ENCODE measurements at regions not wholly inside any gene's neighbourhood (a gene's known extent, or its start where the extent isn't known, plus 50 kb on each side); places are given as distances from the start of the nearest gene placed in this dataset.
"Not testable (repeated sequence)": the region's sequence is repeated elsewhere in the genome, so short reads cannot be mapped to it uniquely, and the experiment has no call there.

DNA sequence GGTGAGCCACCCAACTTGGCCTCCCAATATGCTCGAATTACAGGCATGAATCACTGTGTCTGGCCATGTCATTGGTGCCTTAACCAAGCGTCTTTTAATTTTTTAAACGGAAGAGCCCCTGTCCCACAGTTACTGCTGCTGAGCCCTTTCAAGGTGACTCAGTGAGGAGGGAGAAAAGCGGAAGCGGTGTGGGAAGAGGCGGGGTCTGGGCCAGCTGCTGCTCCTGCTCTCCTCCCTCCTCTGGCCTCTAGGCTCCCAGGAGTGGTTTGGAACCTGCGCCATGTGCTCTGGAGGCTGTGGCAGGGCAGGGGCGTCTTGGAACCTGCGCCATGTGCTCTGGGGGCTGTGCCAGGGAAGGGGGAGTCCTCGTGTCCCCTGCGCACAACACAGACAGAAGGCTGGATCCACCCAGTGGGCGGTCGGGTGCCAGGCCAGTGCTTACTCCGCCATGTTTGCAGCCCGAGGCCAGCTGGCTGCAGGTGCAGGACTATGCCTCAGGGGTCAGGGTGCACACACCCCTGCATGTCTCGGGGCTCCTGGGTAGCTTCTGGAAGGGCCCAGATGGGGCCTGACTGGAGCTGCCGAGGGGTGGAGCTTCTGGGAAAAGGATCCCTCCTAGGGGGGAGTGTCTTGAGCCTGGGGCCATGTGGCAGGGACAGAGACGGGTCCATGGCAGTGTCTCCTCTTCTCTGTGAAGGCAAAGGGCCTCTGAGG is 171.8 kb downstream of the ADRA2C start:
- TF ChIP-seq EZH2 (IDR thresholded peaks at IDR 0.05; ENCODE audit: borderline replicate concordance, low read depth, low read length, poor library complexity, severe bottlenecking) = not testable (repeated sequence)
- TF ChIP-seq, protein P1, sequence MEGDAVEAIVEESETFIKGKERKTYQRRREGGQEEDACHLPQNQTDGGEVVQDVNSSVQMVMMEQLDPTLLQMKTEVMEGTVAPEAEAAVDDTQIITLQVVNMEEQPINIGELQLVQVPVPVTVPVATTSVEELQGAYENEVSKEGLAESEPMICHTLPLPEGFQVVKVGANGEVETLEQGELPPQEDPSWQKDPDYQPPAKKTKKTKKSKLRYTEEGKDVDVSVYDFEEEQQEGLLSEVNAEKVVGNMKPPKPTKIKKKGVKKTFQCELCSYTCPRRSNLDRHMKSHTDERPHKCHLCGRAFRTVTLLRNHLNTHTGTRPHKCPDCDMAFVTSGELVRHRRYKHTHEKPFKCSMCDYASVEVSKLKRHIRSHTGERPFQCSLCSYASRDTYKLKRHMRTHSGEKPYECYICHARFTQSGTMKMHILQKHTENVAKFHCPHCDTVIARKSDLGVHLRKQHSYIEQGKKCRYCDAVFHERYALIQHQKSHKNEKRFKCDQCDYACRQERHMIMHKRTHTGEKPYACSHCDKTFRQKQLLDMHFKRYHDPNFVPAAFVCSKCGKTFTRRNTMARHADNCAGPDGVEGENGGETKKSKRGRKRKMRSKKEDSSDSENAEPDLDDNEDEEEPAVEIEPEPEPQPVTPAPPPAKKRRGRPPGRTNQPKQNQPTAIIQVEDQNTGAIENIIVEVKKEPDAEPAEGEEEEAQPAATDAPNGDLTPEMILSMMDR (conservative IDR thresholded peaks at IDR 0.05; ENCODE audit: low read depth, low read length) = not testable (repeated sequence)

Data from A673 (cell line).